ENCODE measurements at regions not wholly inside any gene's neighbourhood (a gene's known extent, or its start where the extent isn't known, plus 50 kb on each side); places are given as distances from the start of the nearest gene placed in this dataset.

DNA sequence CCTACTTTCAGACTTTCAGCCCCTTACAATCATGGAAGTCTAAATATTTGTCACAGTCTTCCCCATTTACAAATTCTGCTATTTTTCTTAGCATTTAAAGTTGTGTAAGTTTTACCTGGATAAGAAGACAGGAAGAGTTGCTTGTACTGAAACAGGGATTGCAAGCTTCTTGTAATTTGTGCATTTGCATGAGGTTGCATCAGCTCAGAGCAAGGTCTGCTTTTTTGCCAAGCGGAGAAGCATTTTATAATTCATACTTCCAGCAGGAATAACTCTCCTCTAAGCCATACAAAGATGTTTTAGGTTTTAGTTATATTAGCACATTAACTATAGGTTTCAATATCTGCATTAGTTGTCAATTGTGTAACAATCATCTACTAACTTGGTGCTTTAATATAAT is 922.0 kb upstream of the PABPC4L start:
- Histone ChIP-seq H3K4me1 (ENCODE audit: insufficient read depth, low read length) (no peaks in the 10 kb centered on the region), H3K9ac (ENCODE audit: low read length) (no peak overlapping the region), H3K4me3 (ENCODE audit: insufficient read depth, low read depth, low read length) (no peak overlapping the region), H3K36me3 (ENCODE audit: insufficient read depth, low read length) (no peaks in the 10 kb centered on the region), H3K4me2 (ENCODE audit: low read length) (no peak overlapping the region), H4K20me1 (ENCODE audit: insufficient read depth, low read length) (no peaks in the 10 kb centered on the region), H3K9me3 (ENCODE audit: insufficient read depth, low read depth, low read length) (no peaks in the 10 kb centered on the region), H2AFZ (ENCODE audit: low read depth, low read length) (no peak overlapping the region), H3K27me3 (ENCODE audit: insufficient read depth, low read length) (no peaks in the 10 kb centered on the region), H3K79me2 (ENCODE audit: insufficient read depth, low read length) (no peaks in the 10 kb centered on the region), H3K27ac (ENCODE audit: low read depth, low read length) (no peak overlapping the region)
- TF ChIP-seq, protein P1, sequence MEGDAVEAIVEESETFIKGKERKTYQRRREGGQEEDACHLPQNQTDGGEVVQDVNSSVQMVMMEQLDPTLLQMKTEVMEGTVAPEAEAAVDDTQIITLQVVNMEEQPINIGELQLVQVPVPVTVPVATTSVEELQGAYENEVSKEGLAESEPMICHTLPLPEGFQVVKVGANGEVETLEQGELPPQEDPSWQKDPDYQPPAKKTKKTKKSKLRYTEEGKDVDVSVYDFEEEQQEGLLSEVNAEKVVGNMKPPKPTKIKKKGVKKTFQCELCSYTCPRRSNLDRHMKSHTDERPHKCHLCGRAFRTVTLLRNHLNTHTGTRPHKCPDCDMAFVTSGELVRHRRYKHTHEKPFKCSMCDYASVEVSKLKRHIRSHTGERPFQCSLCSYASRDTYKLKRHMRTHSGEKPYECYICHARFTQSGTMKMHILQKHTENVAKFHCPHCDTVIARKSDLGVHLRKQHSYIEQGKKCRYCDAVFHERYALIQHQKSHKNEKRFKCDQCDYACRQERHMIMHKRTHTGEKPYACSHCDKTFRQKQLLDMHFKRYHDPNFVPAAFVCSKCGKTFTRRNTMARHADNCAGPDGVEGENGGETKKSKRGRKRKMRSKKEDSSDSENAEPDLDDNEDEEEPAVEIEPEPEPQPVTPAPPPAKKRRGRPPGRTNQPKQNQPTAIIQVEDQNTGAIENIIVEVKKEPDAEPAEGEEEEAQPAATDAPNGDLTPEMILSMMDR (IDR thresholded peaks at IDR 0.05; ENCODE audit: insufficient read depth, low read depth, low read length) = no peak
- TF ChIP-seq EZH2 (IDR thresholded peaks at IDR 0.05; ENCODE audit: insufficient read depth, low read length) = no peak
- Mint-ChIP-seq H3K4me1 (ENCODE audit: low read depth, unreplicated experiment) (no peaks in the 10 kb centered on the region), H3K9me3 (ENCODE audit: unreplicated experiment) (no peaks in the 10 kb centered on the region), H3K27me3 (ENCODE audit: low read depth, unreplicated experiment) (no peaks in the 10 kb centered on the region), H3K36me3 (ENCODE audit: low read depth, unreplicated experiment) (no peaks in the 10 kb centered on the region), H3K4me3 (ENCODE audit: unreplicated experiment) (no peak overlapping the region), H3K27ac (ENCODE audit: unreplicated experiment) (peak overlapping the region; percentile 65)
- FAIRE-seq = no peak
- DNase-seq (ENCODE audit: low read depth) = no peak

DNA sequence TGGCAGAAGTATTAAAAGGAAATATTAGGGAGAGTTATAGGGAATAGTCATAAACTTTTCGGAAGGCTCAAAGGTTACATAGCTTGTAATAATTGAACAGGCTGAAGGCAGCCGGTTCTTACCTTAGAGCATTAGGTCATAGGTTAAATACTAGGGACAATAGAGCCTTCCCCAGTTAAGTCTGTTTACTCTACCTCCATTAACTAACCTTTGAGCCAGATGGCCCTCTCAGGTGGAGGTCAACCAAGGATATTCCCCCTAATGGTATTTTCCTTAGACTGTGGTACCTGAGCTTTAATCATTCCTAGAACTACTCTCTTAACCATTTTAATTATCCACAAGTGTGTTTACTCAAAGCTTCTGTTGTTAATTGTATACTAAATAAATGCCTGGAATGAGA is 920.9 kb upstream of the PABPC4L start:
- Mint-ChIP-seq H3K9me3 (ENCODE audit: unreplicated experiment) (no peaks in the 10 kb centered on the region), H3K27me3 (ENCODE audit: low read depth, unreplicated experiment) (no peaks in the 10 kb centered on the region), H3K4me1 (ENCODE audit: low read depth, unreplicated experiment) (no peaks in the 10 kb centered on the region), H3K4me3 (ENCODE audit: unreplicated experiment) (no peak overlapping the region), H3K27ac (ENCODE audit: unreplicated experiment) (no peak overlapping the region), H3K36me3 (ENCODE audit: low read depth, unreplicated experiment) (no peaks in the 10 kb centered on the region)
- Histone ChIP-seq H3K79me2 (ENCODE audit: insufficient read depth, low read length) (no peaks in the 10 kb centered on the region), H3K4me1 (ENCODE audit: insufficient read depth, low read length) (no peaks in the 10 kb centered on the region), H3K27ac (ENCODE audit: low read depth, low read length) (no peak overlapping the region), H3K9ac (ENCODE audit: low read length) (no peak overlapping the region), H3K36me3 (ENCODE audit: insufficient read depth, low read length) (no peaks in the 10 kb centered on the region), H2AFZ (ENCODE audit: low read depth, low read length) (no peak overlapping the region), H4K20me1 (ENCODE audit: insufficient read depth, low read length) (no peaks in the 10 kb centered on the region), H3K27me3 (ENCODE audit: insufficient read depth, low read length) (no peaks in the 10 kb centered on the region), H3K4me2 (ENCODE audit: low read length) (no peak overlapping the region), H3K9me3 (ENCODE audit: insufficient read depth, low read depth, low read length) (no peaks in the 10 kb centered on the region), H3K4me3 (ENCODE audit: insufficient read depth, low read depth, low read length) (no peak overlapping the region)
- TF ChIP-seq EZH2 (IDR thresholded peaks at IDR 0.05; ENCODE audit: insufficient read depth, low read length) = no peak
- TF ChIP-seq, protein P1 (IDR thresholded peaks at IDR 0.05; ENCODE audit: insufficient read depth, low read depth, low read length) = no peak
- no peak for FAIRE-seq
- DNase-seq (ENCODE audit: low read depth) = no peak

DNA sequence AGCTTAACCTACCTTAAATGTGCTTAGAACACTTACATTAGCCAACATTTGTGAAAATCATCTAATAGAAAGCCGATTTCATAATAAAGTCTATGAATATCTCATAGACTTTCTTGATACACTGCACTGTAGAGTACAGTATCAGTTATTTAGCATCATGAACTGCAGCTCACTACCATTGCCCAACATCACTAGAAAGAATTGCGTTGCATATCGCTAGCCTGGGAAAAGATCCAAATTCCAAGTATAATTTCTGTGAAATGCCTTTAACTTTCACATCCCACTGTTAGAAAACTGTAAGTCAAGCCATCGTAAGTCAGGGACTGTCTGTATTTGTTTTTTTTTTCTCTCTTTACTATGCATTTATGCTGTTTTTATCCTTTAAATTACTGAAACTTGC is 918.6 kb upstream of the PABPC4L start:
- Mint-ChIP-seq H3K27ac (ENCODE audit: unreplicated experiment) (no peak overlapping the region), H3K36me3 (ENCODE audit: low read depth, unreplicated experiment) (no peaks in the 10 kb centered on the region), H3K9me3 (ENCODE audit: unreplicated experiment) (no peaks in the 10 kb centered on the region), H3K4me3 (ENCODE audit: unreplicated experiment) (no peak overlapping the region), H3K4me1 (ENCODE audit: low read depth, unreplicated experiment) (no peaks in the 10 kb centered on the region), H3K27me3 (ENCODE audit: low read depth, unreplicated experiment) (no peaks in the 10 kb centered on the region)
- Histone ChIP-seq H3K27ac (ENCODE audit: low read depth, low read length) (no peak overlapping the region), H3K4me2 (ENCODE audit: low read length) (no peak overlapping the region), H3K27me3 (ENCODE audit: insufficient read depth, low read length) (no peaks in the 10 kb centered on the region), H4K20me1 (ENCODE audit: insufficient read depth, low read length) (no peaks in the 10 kb centered on the region), H3K9me3 (ENCODE audit: insufficient read depth, low read depth, low read length) (no peaks in the 10 kb centered on the region), H3K4me3 (ENCODE audit: insufficient read depth, low read depth, low read length) (no peak overlapping the region), H3K4me1 (ENCODE audit: insufficient read depth, low read length) (no peaks in the 10 kb centered on the region), H3K36me3 (ENCODE audit: insufficient read depth, low read length) (no peaks in the 10 kb centered on the region), H2AFZ (ENCODE audit: low read depth, low read length) (no peak overlapping the region), H3K79me2 (ENCODE audit: insufficient read depth, low read length) (no peaks in the 10 kb centered on the region), H3K9ac (ENCODE audit: low read length) (no peak overlapping the region)
- TF ChIP-seq, protein P1 (IDR thresholded peaks at IDR 0.05; ENCODE audit: insufficient read depth, low read depth, low read length) = no peak
- TF ChIP-seq EZH2 (IDR thresholded peaks at IDR 0.05; ENCODE audit: insufficient read depth, low read length) = no peak
- DNase-seq (ENCODE audit: low read depth) (no peak), FAIRE-seq (no peak)

All from astrocyte (in vitro differentiated cells and primary cell).